GM13977 (cell line): ENCODE measurements at regions not wholly inside any gene's neighbourhood (a gene's known extent, or its start where the extent isn't known, plus 50 kb on each side); places are given as distances from the start of the nearest gene placed in this dataset.
"Not testable (repeated sequence)": the region's sequence is repeated elsewhere in the genome, so short reads cannot be mapped to it uniquely, and the experiment has no call there.

ENCODE experiments used
- DNase-seq: peaks from one replicate; pipeline ENCODE4 v3.0.0; 2012; ENCODE audit warnings: low spot score
- CTCF ChIP-seq: IDR thresholded peaks from 2 replicates; pipeline ENCODE4 v1.5.1; 2012; ENCODE audit warnings: mild to moderate bottlenecking, control low read depth; ENCODE audit not compliant: insufficient read depth; ENCODE audit errors: extremely low read depth, missing control alignments
- in situ Hi-C: fragments of 300-500 bp; cut with MboI; formaldehyde crosslinking; loops from one replicate; pipeline ENCODE4 v1.12.0; 2022; ENCODE audit warnings: low sequenced_read_pairs, low pct_unique_long_range_greater_than_20kb, mixed read lengths, inconsistent platforms; ENCODE audit not compliant: unreplicated experiment

- no peak for TF ChIP-seq CTCF
- DNase-seq = no peak
- in situ Hi-C loops = no loop called here
Measured at GRCh38 chr6:67883500-67884366, 751.3 kb upstream of the ADGRB3 start.

- no peak for TF ChIP-seq CTCF
- in situ Hi-C loops = no loop called here
- DNase-seq = no peak
Measured at GRCh38 chr6:67882436-67883311, 752.4 kb upstream of the ADGRB3 start.

- in situ Hi-C loops = no loop called here
- TF ChIP-seq CTCF = no peak
- no peak for DNase-seq
Measured at GRCh38 chr6:67881706-67882065, 753.4 kb upstream of the ADGRB3 start.

DNA sequence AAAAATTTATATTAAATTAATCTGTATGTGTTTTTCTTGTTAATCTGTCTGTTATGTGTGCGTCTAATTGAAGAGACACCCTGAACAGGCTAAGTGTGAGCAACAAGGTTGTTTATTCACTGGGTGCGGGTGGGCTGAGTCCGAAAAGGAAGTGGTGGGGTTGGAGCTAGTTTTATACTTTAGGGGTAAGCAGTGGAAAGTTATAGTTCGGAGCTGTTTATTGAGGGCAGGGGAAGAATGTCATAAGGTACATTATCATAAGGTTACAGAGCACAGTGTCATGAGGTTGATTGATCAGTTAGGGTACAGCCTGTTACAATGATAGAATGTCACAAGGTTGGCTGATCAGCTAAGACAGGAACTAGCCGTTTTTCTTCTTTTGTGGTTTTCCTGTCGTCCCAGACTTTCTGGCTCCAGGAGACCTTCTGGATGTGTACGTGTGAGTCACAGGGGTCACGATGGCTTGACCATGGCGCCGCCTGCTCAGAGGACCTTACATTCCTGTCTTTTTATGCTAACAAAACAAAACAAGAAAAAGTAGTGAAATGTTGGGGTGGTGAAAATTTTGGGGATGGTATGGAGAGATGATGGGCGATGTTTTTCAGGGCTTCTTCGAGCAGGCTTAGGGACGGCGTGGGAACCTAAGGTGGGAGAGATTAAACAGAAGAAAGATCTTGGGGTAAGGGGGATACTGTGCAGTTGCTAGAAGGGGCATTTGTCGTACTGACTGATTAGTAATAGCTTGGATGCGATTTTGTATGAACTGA, 754.0 kb upstream of the ADGRB3 start:
- in situ Hi-C loops = no loop called here
- DNase-seq = no peak

GRCh38 chr6:67880343-67880742, 754.7 kb upstream of the ADGRB3 start:
- DNase-seq, in situ Hi-C loops: not testable (repeated sequence)

More for the DNA sequence above, 754.0 kb upstream of the ADGRB3 start:
- TF ChIP-seq CTCF = no peak

DNA sequence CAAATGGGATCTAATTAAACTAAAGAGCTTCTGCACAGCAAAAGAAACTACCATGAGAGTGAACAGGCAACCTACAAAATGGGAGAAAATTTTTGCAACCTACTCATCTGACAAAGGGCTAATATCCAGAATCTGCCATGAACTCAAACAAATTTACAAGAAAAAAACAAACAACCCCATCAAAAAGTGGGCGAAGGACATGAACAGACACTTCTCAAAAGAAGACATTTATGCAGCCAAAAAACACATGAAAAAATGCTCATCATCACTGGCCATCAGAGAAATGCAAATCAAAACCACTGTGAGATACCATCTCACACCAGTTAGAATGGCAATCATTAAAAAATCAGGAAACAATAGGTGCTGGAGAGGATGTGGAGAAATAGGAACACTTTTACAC, 755.2 kb upstream of the ADGRB3 start:
- in situ Hi-C loops, DNase-seq: not testable (repeated sequence)

DNA sequence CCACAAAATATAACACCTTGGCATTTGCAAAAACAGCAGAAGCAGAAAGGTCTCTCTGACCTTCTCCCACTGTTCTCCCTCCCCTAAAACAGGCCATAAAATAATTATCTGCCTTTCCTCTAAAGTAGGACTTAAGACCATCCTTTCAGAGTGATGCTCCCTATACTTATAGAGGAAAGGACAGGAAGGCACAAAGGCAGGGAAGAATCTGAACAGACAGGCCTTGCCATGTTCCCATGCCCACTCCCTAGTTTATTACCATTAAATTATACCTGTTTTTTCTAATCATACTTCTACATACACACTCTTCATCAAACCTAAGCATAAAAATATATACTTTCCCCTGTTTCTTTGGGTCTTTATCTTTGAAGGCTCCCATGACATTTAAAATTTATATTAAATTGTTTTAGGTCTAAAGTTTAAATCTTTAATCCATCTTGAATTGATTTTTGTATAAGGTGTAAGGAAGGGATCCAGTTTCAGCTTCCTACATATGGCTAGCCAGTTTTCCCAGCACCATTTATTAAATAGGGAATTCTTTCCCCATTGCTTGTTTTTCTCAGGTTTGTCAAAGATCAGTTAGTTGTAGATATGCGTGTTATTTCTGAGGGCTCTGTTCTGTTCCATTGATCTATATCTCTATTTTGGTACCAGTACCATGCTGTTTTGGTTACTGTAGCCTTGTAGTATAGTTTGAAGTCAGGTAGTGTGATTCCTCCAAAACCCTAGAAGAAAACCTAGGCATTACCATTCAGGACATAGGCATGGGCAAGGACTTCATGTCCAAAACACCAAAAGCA, 755.8 kb upstream of the ADGRB3 start:
- DNase-seq, in situ Hi-C loops: not testable (repeated sequence)

- in situ Hi-C loops, DNase-seq: not testable (repeated sequence)
Measured at GRCh38 chr6:67878216-67878615, 756.9 kb upstream of the ADGRB3 start.
